HG03103 (cell line): ENCODE measurements at regions not wholly inside any gene's neighbourhood (a gene's known extent, or its start where the extent isn't known, plus 50 kb on each side); places are given as distances from the start of the nearest gene placed in this dataset.
"Not testable (repeated sequence)": the region's sequence is repeated elsewhere in the genome, so short reads cannot be mapped to it uniquely, and the experiment has no call there.

Experiments
- ATAC-seq: cut with Tn5 transposase; IDR thresholded peaks from one replicate; pipeline ENCODE4 v1.9.1; 2021; ENCODE audit warnings: low read depth; ENCODE audit not compliant: unreplicated experiment

- no peak for ATAC-seq
Observed at GRCh38 chr1:98157524-98158313, 236.9 kb upstream of the DPYD start.

- no peak for ATAC-seq
Observed at GRCh38 chr1:98147280-98147679, 226.4 kb upstream of the DPYD start.

DNA sequence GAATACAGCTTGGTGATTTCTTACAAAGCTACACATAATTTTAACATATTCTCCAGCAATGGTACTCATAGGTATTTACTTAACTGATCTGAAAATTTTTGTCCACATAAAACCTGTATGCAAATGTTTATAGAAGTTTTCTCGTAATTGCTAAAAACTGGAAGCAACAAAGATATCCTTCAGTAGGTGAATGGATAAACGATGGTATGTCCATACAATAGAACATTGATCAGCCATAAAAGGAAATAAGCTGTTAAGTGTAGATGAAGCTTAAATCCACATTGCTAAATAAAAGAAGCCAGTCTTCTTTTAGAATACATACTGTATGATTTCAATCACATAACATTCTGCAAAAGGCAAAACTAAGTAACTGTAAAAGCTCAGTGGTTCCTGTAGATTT, 224.8 kb upstream of the DPYD start:
- ATAC-seq, result no peak

DNA sequence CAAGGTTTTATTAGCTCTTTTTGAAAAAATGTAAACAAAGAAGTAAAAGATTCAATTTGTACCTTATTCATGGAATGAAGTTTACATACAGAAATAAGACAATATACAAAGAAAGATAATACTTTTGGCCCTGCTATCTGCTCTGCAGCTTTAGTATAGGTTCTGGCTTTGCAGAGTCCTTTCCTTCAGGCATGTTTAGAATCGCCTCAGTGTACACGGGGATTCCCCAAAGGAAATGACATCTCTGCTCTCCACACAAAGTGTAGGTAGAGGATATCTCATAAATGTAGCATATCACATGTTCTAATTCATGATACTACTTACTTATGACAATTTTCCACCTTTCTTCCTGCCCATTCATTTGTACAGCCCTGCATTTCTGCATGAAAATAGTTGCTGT, 222.6 kb upstream of the DPYD start:
- no peak for ATAC-seq

GRCh38 chr1:98133131-98133530, 212.3 kb upstream of the DPYD start:
- no peak for ATAC-seq

DNA sequence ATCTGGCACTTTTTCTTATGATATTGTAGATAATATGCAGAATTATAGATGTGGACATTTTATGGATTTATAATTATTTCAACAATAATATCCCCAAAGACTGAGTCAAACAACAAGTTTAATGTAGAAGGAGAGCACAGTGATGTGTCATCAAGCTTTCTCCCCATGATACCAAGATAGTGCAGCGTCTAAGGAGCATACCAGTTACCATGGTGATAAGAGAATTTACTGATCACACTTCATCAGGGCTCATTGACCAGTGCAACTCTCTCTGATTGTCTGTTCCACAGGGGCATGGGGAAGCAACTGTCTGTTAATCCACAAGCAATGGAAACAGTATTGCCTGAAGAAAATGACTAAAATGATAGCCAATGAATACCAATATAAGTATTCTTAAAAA, 209.6 kb upstream of the DPYD start:
- no peak for ATAC-seq

- ATAC-seq, result no peak
Observed at GRCh38 chr1:98129491-98129890, 208.7 kb upstream of the DPYD start.

- ATAC-seq, result no peak
Observed at GRCh38 chr1:98126740-98127139, 205.9 kb upstream of the DPYD start.

DNA sequence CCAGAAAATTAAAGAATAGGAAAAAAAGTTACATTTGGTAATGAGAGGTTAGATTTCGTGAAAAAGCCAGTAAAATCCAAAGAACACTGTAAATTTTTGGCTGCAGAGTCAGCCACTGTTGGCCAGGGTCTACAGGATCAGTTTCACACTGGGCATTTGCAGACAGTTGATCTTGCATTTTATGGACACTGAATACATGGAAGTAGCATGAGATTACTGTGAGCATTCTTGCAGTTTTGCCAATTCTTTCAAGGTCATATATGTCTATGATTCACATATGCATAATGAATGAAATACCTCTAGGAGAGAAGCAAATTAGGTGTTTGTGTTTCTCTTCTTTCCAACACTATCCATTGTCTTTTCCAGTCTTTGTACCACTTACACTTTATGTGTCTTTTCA, 200.8 kb upstream of the DPYD start:
- ATAC-seq, result no peak

GRCh38 chr1:98119796-98120195, 199.0 kb upstream of the DPYD start:
- ATAC-seq, result no peak

DNA sequence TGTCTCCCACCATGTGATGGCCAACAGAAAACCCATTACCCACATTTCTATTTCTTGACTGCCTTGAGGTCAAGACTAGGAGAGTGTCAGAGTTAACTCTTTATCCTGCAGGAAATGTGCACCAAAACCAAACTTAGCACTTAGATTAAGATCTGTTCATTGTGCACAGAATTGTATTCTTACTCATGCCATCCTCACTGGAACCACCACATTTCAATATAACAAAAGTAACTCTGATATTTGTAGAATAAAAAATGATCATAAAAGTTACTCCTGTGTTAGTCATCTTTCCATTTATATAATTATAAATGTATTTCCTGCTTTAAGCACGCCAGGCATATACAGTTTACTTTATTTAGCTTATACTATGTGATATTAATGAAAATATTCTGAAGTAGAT, 193.0 kb upstream of the DPYD start:
- ATAC-seq, result no peak

DNA sequence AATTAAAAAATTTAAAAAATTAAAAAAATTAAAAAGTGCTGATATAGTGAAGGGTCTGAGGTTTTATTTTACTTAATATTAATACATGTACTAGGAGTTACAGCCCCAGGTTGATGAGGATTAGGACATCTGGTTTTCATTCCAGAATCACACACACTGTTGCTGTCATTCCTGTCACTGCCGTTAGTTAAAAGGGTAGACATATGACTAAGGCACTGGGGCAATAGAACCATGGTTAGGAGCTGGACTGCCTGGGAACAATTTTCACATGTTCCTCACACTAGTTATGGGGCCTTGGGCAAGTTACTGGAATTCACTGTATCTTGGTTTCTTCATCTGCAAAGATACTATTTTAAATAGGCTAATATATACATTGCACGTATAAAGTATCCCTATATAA, 191.8 kb upstream of the DPYD start:
- no peak for ATAC-seq

DNA sequence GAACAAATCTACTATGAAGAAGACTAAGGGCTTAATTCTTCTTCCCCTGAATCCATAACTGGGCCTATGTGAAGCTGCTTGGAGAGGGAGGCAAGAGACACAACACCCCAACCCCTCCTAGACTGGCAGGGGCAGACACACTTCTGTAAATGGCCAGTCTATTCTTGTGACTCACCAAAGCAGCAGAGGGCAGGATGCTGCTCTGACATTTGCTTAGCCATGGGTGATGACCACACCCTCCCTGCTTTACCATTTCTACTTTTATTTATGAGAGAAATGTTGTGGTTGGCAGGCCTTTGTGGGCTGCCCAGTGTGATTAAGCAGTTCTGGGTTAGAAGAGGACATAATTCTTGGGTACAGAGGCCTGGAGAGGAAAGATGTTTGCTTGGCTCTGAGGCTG, 189.8 kb upstream of the DPYD start:
- no peak for ATAC-seq

- not testable (repeated sequence) for ATAC-seq
Observed at GRCh38 chr1:98108378-98108777, 187.5 kb upstream of the DPYD start.

DNA sequence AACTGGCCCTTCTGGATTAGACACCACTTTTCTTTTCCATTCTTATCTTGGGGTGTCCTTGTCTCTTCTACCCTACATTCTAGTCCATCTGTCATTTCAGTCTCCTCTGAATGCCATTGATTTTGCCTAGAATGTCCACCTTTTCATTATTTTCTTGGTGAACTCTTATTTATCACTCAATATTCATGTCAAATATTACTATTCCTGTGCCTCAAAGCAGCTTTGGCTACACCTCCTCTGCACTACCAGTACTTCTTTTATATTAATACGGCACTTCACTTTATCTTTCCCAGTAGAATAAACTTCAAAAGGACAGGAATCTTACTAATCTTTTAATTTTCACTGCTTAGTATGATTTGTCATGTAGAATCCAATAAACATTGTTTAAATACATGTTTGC, 186.4 kb upstream of the DPYD start:
- no peak for ATAC-seq

GRCh38 chr1:98104289-98104688, 183.5 kb upstream of the DPYD start:
- ATAC-seq, result no peak

- no peak for ATAC-seq
Observed at GRCh38 chr1:98103617-98104285, 182.9 kb upstream of the DPYD start.

GRCh38 chr1:98102345-98103030, 181.7 kb upstream of the DPYD start:
- no peak for ATAC-seq

GRCh38 chr1:98101364-98101763, 180.5 kb upstream of the DPYD start:
- no peak for ATAC-seq

DNA sequence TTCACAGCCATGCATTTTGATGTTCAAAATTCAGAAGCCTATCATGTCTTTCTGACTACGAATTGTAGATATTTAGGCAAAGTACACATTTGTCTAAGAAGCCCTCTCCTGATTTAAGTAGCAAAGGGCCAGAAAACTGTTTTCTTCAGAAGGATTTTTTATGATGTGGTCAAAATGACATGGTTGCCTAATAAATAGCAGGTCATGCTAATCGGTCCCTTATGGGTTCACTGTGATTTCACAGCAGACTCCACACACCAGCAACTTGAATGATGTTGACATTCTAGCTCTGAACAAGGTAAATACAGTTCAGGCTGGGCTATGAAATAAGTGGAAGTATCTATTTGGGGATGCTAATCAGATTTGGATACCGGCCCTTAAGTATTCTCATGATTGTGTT, 178.7 kb upstream of the DPYD start:
- ATAC-seq, result no peak

DNA sequence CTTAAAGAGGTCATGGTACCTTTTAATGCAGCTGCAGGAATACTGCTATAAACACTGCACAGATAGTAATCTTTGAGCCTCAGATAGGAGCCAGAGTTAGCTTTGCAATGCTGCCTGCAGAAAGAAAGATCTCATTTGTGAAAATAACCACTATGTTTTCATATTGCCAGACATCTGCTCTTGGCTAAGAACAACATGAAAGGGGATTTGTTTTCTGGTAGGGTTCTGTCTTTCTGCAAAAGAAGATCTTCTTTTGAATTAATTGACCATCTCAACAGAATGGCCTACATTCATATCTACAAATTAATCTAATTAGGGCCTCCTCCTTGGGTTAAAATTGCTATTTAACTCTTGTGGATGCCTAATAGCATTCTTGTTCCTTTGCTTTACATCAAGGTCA, 177.6 kb upstream of the DPYD start:
- ATAC-seq, result no peak

DNA sequence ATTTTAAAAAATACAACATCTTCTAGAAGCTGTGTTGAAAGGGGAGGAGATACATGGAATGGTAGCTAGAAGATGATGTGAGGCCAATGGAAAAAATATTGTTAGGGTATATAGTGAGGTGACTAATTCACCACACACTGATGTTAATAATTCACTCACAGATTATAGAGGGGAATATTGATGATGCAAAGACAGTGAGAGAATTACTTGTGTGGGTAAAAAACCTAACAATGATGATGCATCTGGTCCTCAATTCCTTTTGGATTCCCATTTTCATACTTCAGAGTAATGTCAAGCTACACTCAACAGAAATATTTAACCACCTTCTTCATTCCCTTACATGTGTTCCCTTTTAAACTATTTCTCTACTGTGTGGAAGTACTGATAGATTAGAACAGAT, 169.5 kb upstream of the DPYD start:
- no peak for ATAC-seq
